ENCODE measurements at regions not wholly inside any gene's neighbourhood (a gene's known extent, or its start where the extent isn't known, plus 50 kb on each side); places are given as distances from the start of the nearest gene placed in this dataset.

- H3K4me3 ChIP-seq (ENCODE audit: low read depth, low read length), result no peak overlapping the region
- no peak for DNase-seq (ENCODE audit: low read depth)
- TF ChIP-seq, protein P1, sequence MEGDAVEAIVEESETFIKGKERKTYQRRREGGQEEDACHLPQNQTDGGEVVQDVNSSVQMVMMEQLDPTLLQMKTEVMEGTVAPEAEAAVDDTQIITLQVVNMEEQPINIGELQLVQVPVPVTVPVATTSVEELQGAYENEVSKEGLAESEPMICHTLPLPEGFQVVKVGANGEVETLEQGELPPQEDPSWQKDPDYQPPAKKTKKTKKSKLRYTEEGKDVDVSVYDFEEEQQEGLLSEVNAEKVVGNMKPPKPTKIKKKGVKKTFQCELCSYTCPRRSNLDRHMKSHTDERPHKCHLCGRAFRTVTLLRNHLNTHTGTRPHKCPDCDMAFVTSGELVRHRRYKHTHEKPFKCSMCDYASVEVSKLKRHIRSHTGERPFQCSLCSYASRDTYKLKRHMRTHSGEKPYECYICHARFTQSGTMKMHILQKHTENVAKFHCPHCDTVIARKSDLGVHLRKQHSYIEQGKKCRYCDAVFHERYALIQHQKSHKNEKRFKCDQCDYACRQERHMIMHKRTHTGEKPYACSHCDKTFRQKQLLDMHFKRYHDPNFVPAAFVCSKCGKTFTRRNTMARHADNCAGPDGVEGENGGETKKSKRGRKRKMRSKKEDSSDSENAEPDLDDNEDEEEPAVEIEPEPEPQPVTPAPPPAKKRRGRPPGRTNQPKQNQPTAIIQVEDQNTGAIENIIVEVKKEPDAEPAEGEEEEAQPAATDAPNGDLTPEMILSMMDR (IDR thresholded peaks at IDR 0.05; ENCODE audit: control insufficient read depth, extremely low read depth, insufficient read depth), result no peak
These were observed 152.7 kb upstream of the ADAMTS16 start for GRCh38 chr5:4987431-4987830.

GRCh38 chr5:4989118-4989517 lies 151.0 kb upstream of the ADAMTS16 start:
- H3K4me3 ChIP-seq (ENCODE audit: low read depth, low read length), result no peak overlapping the region
- TF ChIP-seq, protein P1 (IDR thresholded peaks at IDR 0.05; ENCODE audit: control insufficient read depth, extremely low read depth, insufficient read depth), result no peak
- no peak for DNase-seq (ENCODE audit: low read depth)

- no peak overlapping the region for H3K4me3 ChIP-seq (ENCODE audit: low read depth, low read length)
These were observed 150.1 kb upstream of the ADAMTS16 start for GRCh38 chr5:4990017-4990416.

DNA sequence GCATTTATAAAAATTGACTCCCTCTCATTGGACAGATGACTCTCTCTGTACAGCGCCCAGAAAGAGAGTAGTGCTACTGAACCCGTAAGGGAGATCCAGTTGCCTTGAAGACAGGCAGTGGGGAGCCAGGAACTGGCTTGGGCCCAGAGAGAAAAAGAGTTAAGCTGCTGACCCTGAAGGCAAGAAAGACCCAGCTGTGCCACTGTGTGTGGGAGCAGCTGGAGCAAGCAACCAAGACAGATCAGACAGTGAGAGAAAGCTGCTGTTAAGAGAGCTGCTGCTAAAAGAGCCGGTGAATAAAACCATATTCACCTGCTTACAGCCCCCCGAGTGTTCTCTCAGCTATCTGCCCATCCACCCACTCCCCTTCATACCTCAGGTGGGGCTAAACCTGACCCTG lies 149.7 kb upstream of the ADAMTS16 start:
- no peak overlapping the region for H3K4me3 ChIP-seq (ENCODE audit: low read depth, low read length)
- TF ChIP-seq, protein P1 (IDR thresholded peaks at IDR 0.05; ENCODE audit: control insufficient read depth, extremely low read depth, insufficient read depth), result no peak
- DNase-seq (ENCODE audit: low read depth), result no peak

More at GRCh38 chr5:4990017-4990416, 150.1 kb upstream of the ADAMTS16 start:
- TF ChIP-seq, protein P1 (IDR thresholded peaks at IDR 0.05; ENCODE audit: control insufficient read depth, extremely low read depth, insufficient read depth), result no peak
- DNase-seq (ENCODE audit: low read depth), result no peak

DNA sequence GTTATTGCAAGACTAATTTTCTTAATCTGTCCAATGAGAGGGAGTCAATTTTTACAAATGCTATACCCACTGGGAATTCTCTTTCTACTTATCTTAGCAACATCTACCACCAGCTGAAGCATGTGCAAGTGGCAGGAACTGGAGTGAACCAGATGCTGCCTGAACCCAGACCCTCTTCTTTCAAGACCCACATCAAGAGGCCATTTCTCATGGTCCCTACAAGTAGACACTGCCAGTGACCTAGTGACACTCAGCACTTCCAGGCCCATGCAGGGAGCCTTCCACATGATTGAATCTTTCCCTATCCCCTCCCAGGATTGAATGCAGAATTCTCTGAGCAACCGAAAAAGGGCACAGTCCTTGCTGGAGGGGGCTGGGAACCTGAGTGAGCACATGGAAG lies 148.2 kb upstream of the ADAMTS16 start:
- DNase-seq (ENCODE audit: low read depth), result no peak

DNA sequence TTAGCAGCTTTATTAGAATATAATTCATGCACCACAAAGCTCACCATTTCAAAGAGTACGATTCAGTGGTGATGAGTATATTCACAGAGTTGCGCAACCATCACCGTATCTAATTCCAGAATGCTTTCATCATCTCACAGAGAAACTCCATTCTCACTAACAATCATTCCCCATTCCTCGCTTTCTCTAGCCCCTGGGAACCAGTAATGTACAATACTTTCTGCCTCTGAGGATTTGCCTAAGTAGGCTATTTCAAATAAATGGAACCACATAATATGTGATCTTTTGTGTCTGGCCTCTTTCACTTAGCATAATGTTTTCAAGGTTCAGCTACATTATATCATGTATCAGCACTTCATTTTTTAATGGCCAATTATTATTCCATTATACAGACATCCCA lies 145.1 kb upstream of the ADAMTS16 start:
- H3K4me3 ChIP-seq (ENCODE audit: low read depth, low read length), result no peak overlapping the region
- no peak for DNase-seq (ENCODE audit: low read depth)
- TF ChIP-seq, protein P1 (IDR thresholded peaks at IDR 0.05; ENCODE audit: control insufficient read depth, extremely low read depth, insufficient read depth), result no peak

More for the DNA sequence above, 148.2 kb upstream of the ADAMTS16 start:
- TF ChIP-seq, protein P1 (IDR thresholded peaks at IDR 0.05; ENCODE audit: control insufficient read depth, extremely low read depth, insufficient read depth), result no peak
- H3K4me3 ChIP-seq (ENCODE audit: low read depth, low read length), result no peak overlapping the region

- H3K4me3 ChIP-seq (ENCODE audit: low read depth, low read length), result no peak overlapping the region
- no peak for DNase-seq (ENCODE audit: low read depth)
- TF ChIP-seq, protein P1 (IDR thresholded peaks at IDR 0.05; ENCODE audit: control insufficient read depth, extremely low read depth, insufficient read depth), result no peak
These were observed 134.8 kb upstream of the ADAMTS16 start for GRCh38 chr5:5005353-5005752.

Data from LNCaP clone FGC (cell line).